ENCODE measurements at regions not wholly inside any gene's neighbourhood (a gene's known extent, or its start where the extent isn't known, plus 50 kb on each side); places are given as distances from the start of the nearest gene placed in this dataset.

DNA sequence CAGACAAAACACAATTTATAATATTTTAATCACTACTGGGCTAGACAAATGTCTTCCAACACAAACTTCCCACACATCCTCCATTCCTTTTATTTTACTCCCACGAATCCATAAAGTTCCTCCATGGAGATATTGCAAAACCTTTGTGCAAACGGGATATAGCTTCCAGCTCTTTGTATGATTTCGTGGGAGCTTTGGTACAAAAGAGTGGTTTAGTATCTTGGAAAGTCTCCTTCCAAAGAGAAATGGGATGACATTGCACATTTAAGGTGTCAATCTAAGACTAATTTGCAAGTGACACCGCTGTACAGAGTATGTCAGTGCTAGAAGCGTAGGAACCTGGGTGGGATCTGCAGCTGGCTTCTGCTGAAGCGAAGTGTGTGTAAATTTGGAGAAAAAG lies 455.2 kb upstream of the RUNX1 start:
- TF ChIP-seq CTCF (IDR thresholded peaks at IDR 0.05) (no peak), GABPA (IDR thresholded peaks at IDR 0.05; ENCODE audit: low read depth) (no peak)

Measured in SK-N-SH (cell line).